Left lung (tissue), 4 donors: ENCODE measurements at regions not wholly inside any gene's neighbourhood (a gene's known extent, or its start where the extent isn't known, plus 50 kb on each side); places are given as distances from the start of the nearest gene placed in this dataset.

Experiments
- ATAC-seq: fragments of 200-7000 bp; cut with Tn5 transposase; one replicate; pipeline ENCODE4 v1.9.1; 2020; ENCODE audit warnings: moderate library complexity
- DNase-seq, 4 donors: peaks; one replicate each; pipeline ENCODE4 v3.0.0-alpha.2; 2013 to 2020
- H3K27ac ChIP-seq, 2 donors: fragments of 200-600 bp; sonication (generic) in 1 of 2; one replicate each; pipeline versions ENCODE4 v1.5.0 to v1.8.0; 2020 to 2021
- H3K27me3 ChIP-seq, 2 donors: fragments of 200-600 bp; sonication (generic) in 1 of 2; one replicate each; pipeline versions ENCODE4 v1.5.0 to v1.8.0; 2020 to 2021
- H3K36me3 ChIP-seq, 2 donors: fragments of 200-600 bp; sonication (generic) in 1 of 2; one replicate each; pipeline versions ENCODE4 v1.5.0 to v1.8.0; 2020 to 2021
- H3K4me1 ChIP-seq, 2 donors: fragments of 200-600 bp; one replicate each; pipeline ENCODE4 v1.8.0; 2021
- H3K4me3 ChIP-seq, 2 donors: fragments of 200-600 bp; sonication (generic) in 1 of 2; one replicate each; pipeline versions ENCODE4 v1.5.0 to v1.8.0; 2020 to 2021; ENCODE audit warnings: mild to moderate bottlenecking in 1 of 2
- H3K9me3 ChIP-seq, 2 donors: fragments of 200-600 bp; sonication (generic) in 1 of 2; one replicate each; pipeline versions ENCODE4 v1.5.0 to v1.8.0; 2020 to 2021
- CTCF ChIP-seq, 2 donors: fragments of 200-600 bp; sonication (generic) in 1 of 2; IDR thresholded peaks; one replicate each; pipeline versions ENCODE4 v1.5.0 to v1.8.0; 2021; ENCODE audit warnings: antibody characterized with exemption in 2 of 2
- intact Hi-C, 2 donors: fragments of 100-400 bp; cut with DNase I; formaldehyde crosslinking; loops; one replicate each; pipeline versions ENCODE4 v1.11.2 to v1.14.2; 2022
- donor health status: DM: no; HTN: yes; CAD: no.
- donor health status: DM: no; HTN: no; CAD: no.

- ATAC-seq: no peak
- Histone ChIP-seq H3K4me1 (no peaks in the 10 kb centered on the region), H3K27ac (no peak overlapping the region), H3K27me3 (no peaks in the 10 kb centered on the region), H3K36me3 (no peaks in the 10 kb centered on the region), H3K4me3 (no peak overlapping the region), H3K9me3 (peaks cover 0 to 4% of the 10 kb centered on the region in 2 donors)
- intact Hi-C loops: no loop called here
- DNase-seq: no peak
- TF ChIP-seq CTCF (IDR thresholded peaks at IDR 0.05): no peak
These were observed 328.9 kb upstream of the USP25 start for GRCh38 chr21:15400905-15401304.

DNA sequence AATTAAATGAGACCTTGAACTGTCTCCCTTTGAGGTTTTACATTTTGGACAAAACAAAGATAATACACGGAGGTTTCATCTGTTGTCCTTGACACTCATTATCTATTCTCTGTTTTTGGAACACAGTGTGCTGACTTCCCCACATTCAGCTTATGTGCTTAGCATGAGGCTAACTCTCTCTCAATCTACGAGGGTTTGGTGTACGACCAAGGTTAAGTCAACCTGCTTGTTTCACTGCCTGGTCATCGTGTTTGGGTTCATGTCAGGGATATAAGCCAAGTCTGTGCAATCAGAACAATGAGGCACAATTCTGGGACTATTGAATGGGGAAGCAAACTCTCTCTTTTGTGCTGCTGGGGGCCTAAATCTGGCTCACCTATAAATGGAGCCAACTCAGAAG is 328.5 kb upstream of the USP25 start:
- no peak for ATAC-seq
- intact Hi-C loops: no loop called here
- no peak overlapping the region for H3K27ac ChIP-seq
- H3K4me3 ChIP-seq: no peak overlapping the region
- no peaks in the 10 kb centered on the region for H3K36me3 ChIP-seq
- no peak for DNase-seq
- TF ChIP-seq CTCF (IDR thresholded peaks at IDR 0.05): no peak
- peaks cover 0 to 4% of the 10 kb centered on the region in 2 donors for H3K9me3 ChIP-seq
- H3K27me3 ChIP-seq: no peaks in the 10 kb centered on the region
- no peaks in the 10 kb centered on the region for H3K4me1 ChIP-seq

GRCh38 chr21:15405214-15405613 is 324.6 kb upstream of the USP25 start:
- Histone ChIP-seq H3K4me3 (no peak overlapping the region), H3K36me3 (no peaks in the 10 kb centered on the region), H3K9me3 (peaks cover 0 to 4% of the 10 kb centered on the region in 2 donors), H3K27ac (no peak overlapping the region), H3K27me3 (no peaks in the 10 kb centered on the region), H3K4me1 (no peaks in the 10 kb centered on the region)
- no peak for TF ChIP-seq CTCF (IDR thresholded peaks at IDR 0.05)
- intact Hi-C loops: no loop called here
- DNase-seq: no peak
- no peak for ATAC-seq

GRCh38 chr21:15406791-15407190 is 323.0 kb upstream of the USP25 start:
- Histone ChIP-seq H3K27ac (no peak overlapping the region), H3K27me3 (no peaks in the 10 kb centered on the region), H3K4me3 (no peak overlapping the region), H3K36me3 (no peaks in the 10 kb centered on the region), H3K4me1 (no peaks in the 10 kb centered on the region), H3K9me3 (peaks cover 0 to 4% of the 10 kb centered on the region in 2 donors)
- DNase-seq (no peak), ATAC-seq (no peak)
- intact Hi-C loops: no loop called here
- no peak for TF ChIP-seq CTCF (IDR thresholded peaks at IDR 0.05)

DNA sequence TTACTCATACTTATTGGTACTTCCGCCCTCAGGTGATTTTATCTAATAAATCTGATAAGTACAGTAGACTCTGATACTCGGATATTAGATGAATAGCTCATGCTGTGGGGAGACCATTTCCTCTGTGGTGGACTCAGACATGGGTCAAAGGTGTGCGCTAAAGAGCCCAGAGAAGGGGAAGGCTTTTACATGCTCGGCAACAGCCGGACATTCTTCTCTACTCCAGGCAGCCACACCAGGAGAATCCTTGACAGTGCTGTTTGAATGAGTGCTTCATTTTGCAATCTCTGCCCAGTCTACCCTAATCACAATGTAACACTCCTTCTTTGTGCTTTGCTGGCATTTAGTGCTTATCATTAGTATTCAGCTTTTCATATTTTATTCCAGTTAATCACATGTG is 322.2 kb upstream of the USP25 start:
- DNase-seq (no peak), ATAC-seq (no peak)
- Histone ChIP-seq H3K9me3 (peaks cover 0 to 4% of the 10 kb centered on the region in 2 donors), H3K4me1 (no peaks in the 10 kb centered on the region), H3K36me3 (no peaks in the 10 kb centered on the region), H3K27ac (no peak overlapping the region), H3K27me3 (no peaks in the 10 kb centered on the region), H3K4me3 (no peak overlapping the region)
- TF ChIP-seq CTCF (IDR thresholded peaks at IDR 0.05): no peak
- intact Hi-C loops: no loop called here
